GM19035 (cell line): ENCODE measurements at regions not wholly inside any gene's neighbourhood (a gene's known extent, or its start where the extent isn't known, plus 50 kb on each side); places are given as distances from the start of the nearest gene placed in this dataset.

Source experiments
- ATAC-seq: cut with Tn5 transposase; IDR thresholded peaks from one replicate; pipeline ENCODE4 v1.9.1; 2021; ENCODE audit not compliant: unreplicated experiment

GRCh38 chr10:126846959-126847358, 58.3 kb upstream of the DOCK1 start:
- no peak for ATAC-seq

GRCh38 chr10:126847666-126848065, 57.6 kb upstream of the DOCK1 start:
- ATAC-seq, result no peak

GRCh38 chr10:126849646-126850045, 55.6 kb upstream of the DOCK1 start:
- no peak for ATAC-seq

GRCh38 chr10:126851414-126852108, 53.7 kb upstream of the DOCK1 start:
- no peak for ATAC-seq

GRCh38 chr10:126854726-126855495, 50.3 kb upstream of the DOCK1 start:
- no peak for ATAC-seq
